SU-DHL-6 (cell line): ENCODE measurements at regions not wholly inside any gene's neighbourhood (a gene's known extent, or its start where the extent isn't known, plus 50 kb on each side); places are given as distances from the start of the nearest gene placed in this dataset.

Experiments used
- CTCF ChIP-seq: fragments of 200-600 bp; sonication (generic); IDR thresholded peaks from one replicate; pipeline ENCODE4 v1.5.1; 2017; ENCODE audit warnings: antibody characterized with exemption, mild to moderate bottlenecking, low read length, moderate library complexity; ENCODE audit not compliant: insufficient read depth, poor library complexity, severe bottlenecking
- EZH2phosphoT487 ChIP-seq: fragments of 200-600 bp; sonication (generic), shearing (Covaris generic); conservative IDR thresholded peaks from 2 replicates; pipeline ENCODE4 v1.6.1; 2018; ENCODE audit warnings: mild to moderate bottlenecking, antibody characterized with exemption, low read length, moderate library complexity, mixed read lengths

DNA sequence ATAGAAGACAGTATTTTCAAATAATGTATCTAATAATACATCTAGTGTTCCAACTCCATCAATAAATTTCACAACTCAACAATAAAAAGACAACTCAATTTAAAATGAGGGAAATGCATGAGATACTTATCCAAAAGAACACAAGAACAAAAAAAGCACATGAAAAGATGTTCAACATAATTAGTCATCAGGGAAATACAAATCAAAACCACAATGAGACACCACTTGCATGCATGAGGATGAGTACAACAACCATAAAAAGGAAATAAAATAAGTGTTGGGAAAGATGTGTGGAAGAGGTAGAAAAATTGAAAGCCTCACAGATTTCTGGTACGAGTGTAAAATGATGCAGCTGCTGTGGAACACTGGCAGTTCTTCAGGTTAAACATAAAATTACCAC, 111.6 kb upstream of the PTPRZ1 start:
- TF ChIP-seq CTCF (no peak), EZH2phosphoT487 (no peak)
